ENCODE measurements at regions not wholly inside any gene's neighbourhood (a gene's known extent, or its start where the extent isn't known, plus 50 kb on each side); places are given as distances from the start of the nearest gene placed in this dataset.

- H3K27ac ChIP-seq (ENCODE audit: low read depth, low read length): no peak overlapping the region
- H3K9ac ChIP-seq (ENCODE audit: low read depth, low read length): no peak overlapping the region
- peaks cover 7% of the 10 kb centered on the region; the same call in 1 of the 2 replicates for H3K4me1 ChIP-seq (ENCODE audit: control insufficient read depth, insufficient read depth, low read length)
- H3K27me3 ChIP-seq (ENCODE audit: control insufficient read depth, insufficient read depth, low read length): no peaks in the 10 kb centered on the region
- H3K36me3 ChIP-seq (ENCODE audit: control insufficient read depth, insufficient read depth, low read length): no peaks in the 10 kb centered on the region
- H3K9me3 ChIP-seq (ENCODE audit: control insufficient read depth, insufficient read depth, low read length): no peaks in the 10 kb centered on the region
- no peak overlapping the region for H3K4me3 ChIP-seq (ENCODE audit: low read depth, low read length)
Measured at GRCh38 chr20:12798286-12798685, 210.5 kb upstream of the SPTLC3 start.

GRCh38 chr20:12808006-12808567 lies 200.7 kb upstream of the SPTLC3 start:
- Histone ChIP-seq H3K9me3 (ENCODE audit: control insufficient read depth, insufficient read depth, low read length) (no peaks in the 10 kb centered on the region), H3K27me3 (ENCODE audit: control insufficient read depth, insufficient read depth, low read length) (no peaks in the 10 kb centered on the region), H3K4me3 (ENCODE audit: low read depth, low read length) (no peak overlapping the region), H3K4me1 (ENCODE audit: control insufficient read depth, insufficient read depth, low read length) (no peaks in the 10 kb centered on the region), H3K27ac (ENCODE audit: low read depth, low read length) (no peak overlapping the region), H3K9ac (ENCODE audit: low read depth, low read length) (no peak overlapping the region), H3K36me3 (ENCODE audit: control insufficient read depth, insufficient read depth, low read length) (no peaks in the 10 kb centered on the region)

- no peak overlapping the region for H3K4me3 ChIP-seq (ENCODE audit: low read depth, low read length)
- no peak overlapping the region for H3K27ac ChIP-seq (ENCODE audit: low read depth, low read length)
- H3K9me3 ChIP-seq (ENCODE audit: control insufficient read depth, insufficient read depth, low read length): no peaks in the 10 kb centered on the region
- H3K36me3 ChIP-seq (ENCODE audit: control insufficient read depth, insufficient read depth, low read length): no peaks in the 10 kb centered on the region
- no peaks in the 10 kb centered on the region for H3K27me3 ChIP-seq (ENCODE audit: control insufficient read depth, insufficient read depth, low read length)
- H3K4me1 ChIP-seq (ENCODE audit: control insufficient read depth, insufficient read depth, low read length): no peaks in the 10 kb centered on the region
- H3K9ac ChIP-seq (ENCODE audit: low read depth, low read length): no peak overlapping the region
Measured at GRCh38 chr20:12815231-12815768, 193.5 kb upstream of the SPTLC3 start.

- no peak overlapping the region for H3K4me3 ChIP-seq (ENCODE audit: low read depth, low read length)
- no peaks in the 10 kb centered on the region for H3K4me1 ChIP-seq (ENCODE audit: control insufficient read depth, insufficient read depth, low read length)
- H3K9ac ChIP-seq (ENCODE audit: low read depth, low read length): no peak overlapping the region
- no peaks in the 10 kb centered on the region for H3K27me3 ChIP-seq (ENCODE audit: control insufficient read depth, insufficient read depth, low read length)
- H3K9me3 ChIP-seq (ENCODE audit: control insufficient read depth, insufficient read depth, low read length): no peaks in the 10 kb centered on the region
- H3K36me3 ChIP-seq (ENCODE audit: control insufficient read depth, insufficient read depth, low read length): no peaks in the 10 kb centered on the region
- H3K27ac ChIP-seq (ENCODE audit: low read depth, low read length): no peak overlapping the region
Measured at GRCh38 chr20:12815778-12816408, 192.9 kb upstream of the SPTLC3 start.

- Histone ChIP-seq H3K36me3 (ENCODE audit: control insufficient read depth, insufficient read depth, low read length) (no peaks in the 10 kb centered on the region), H3K27ac (ENCODE audit: low read depth, low read length) (no peak overlapping the region), H3K4me3 (ENCODE audit: low read depth, low read length) (no peak overlapping the region), H3K9ac (ENCODE audit: low read depth, low read length) (no peak overlapping the region), H3K9me3 (ENCODE audit: control insufficient read depth, insufficient read depth, low read length) (no peaks in the 10 kb centered on the region), H3K4me1 (ENCODE audit: control insufficient read depth, insufficient read depth, low read length) (no peaks in the 10 kb centered on the region), H3K27me3 (ENCODE audit: control insufficient read depth, insufficient read depth, low read length) (no peaks in the 10 kb centered on the region)
Measured at GRCh38 chr20:12821249-12821648, 187.5 kb upstream of the SPTLC3 start.

GRCh38 chr20:12823734-12824133 lies 185.0 kb upstream of the SPTLC3 start:
- Histone ChIP-seq H3K36me3 (ENCODE audit: control insufficient read depth, insufficient read depth, low read length) (no peaks in the 10 kb centered on the region), H3K9me3 (ENCODE audit: control insufficient read depth, insufficient read depth, low read length) (no peaks in the 10 kb centered on the region), H3K27me3 (ENCODE audit: control insufficient read depth, insufficient read depth, low read length) (no peaks in the 10 kb centered on the region), H3K9ac (ENCODE audit: low read depth, low read length) (no peak overlapping the region), H3K27ac (ENCODE audit: low read depth, low read length) (no peak overlapping the region), H3K4me1 (ENCODE audit: control insufficient read depth, insufficient read depth, low read length) (peaks cover 3% of the 10 kb centered on the region; the same call in 1 of the 2 replicates), H3K4me3 (ENCODE audit: low read depth, low read length) (no peak overlapping the region)

- Histone ChIP-seq H3K27me3 (ENCODE audit: control insufficient read depth, insufficient read depth, low read length) (no peaks in the 10 kb centered on the region), H3K36me3 (ENCODE audit: control insufficient read depth, insufficient read depth, low read length) (no peaks in the 10 kb centered on the region), H3K9me3 (ENCODE audit: control insufficient read depth, insufficient read depth, low read length) (no peaks in the 10 kb centered on the region), H3K4me1 (ENCODE audit: control insufficient read depth, insufficient read depth, low read length) (peaks cover 3% of the 10 kb centered on the region; the same call in 1 of the 2 replicates), H3K27ac (ENCODE audit: low read depth, low read length) (no peak overlapping the region), H3K9ac (ENCODE audit: low read depth, low read length) (no peak overlapping the region), H3K4me3 (ENCODE audit: low read depth, low read length) (no peak overlapping the region)
Measured at GRCh38 chr20:12824328-12825225, 184.2 kb upstream of the SPTLC3 start.

- Histone ChIP-seq H3K9ac (ENCODE audit: low read depth, low read length) (no peak overlapping the region), H3K27me3 (ENCODE audit: control insufficient read depth, insufficient read depth, low read length) (no peaks in the 10 kb centered on the region), H3K4me3 (ENCODE audit: low read depth, low read length) (no peak overlapping the region), H3K27ac (ENCODE audit: low read depth, low read length) (no peak overlapping the region), H3K4me1 (ENCODE audit: control insufficient read depth, insufficient read depth, low read length) (peaks cover 3% of the 10 kb centered on the region; the same call in 1 of the 2 replicates), H3K9me3 (ENCODE audit: control insufficient read depth, insufficient read depth, low read length) (no peaks in the 10 kb centered on the region), H3K36me3 (ENCODE audit: control insufficient read depth, insufficient read depth, low read length) (no peaks in the 10 kb centered on the region)
Measured at GRCh38 chr20:12825226-12825595, 183.6 kb upstream of the SPTLC3 start.

- no peak overlapping the region for H3K27ac ChIP-seq (ENCODE audit: low read depth, low read length)
- no peaks in the 10 kb centered on the region for H3K27me3 ChIP-seq (ENCODE audit: control insufficient read depth, insufficient read depth, low read length)
- H3K9me3 ChIP-seq (ENCODE audit: control insufficient read depth, insufficient read depth, low read length): no peaks in the 10 kb centered on the region
- H3K4me3 ChIP-seq (ENCODE audit: low read depth, low read length): no peak overlapping the region
- H3K36me3 ChIP-seq (ENCODE audit: control insufficient read depth, insufficient read depth, low read length): no peaks in the 10 kb centered on the region
- H3K4me1 ChIP-seq (ENCODE audit: control insufficient read depth, insufficient read depth, low read length): peaks cover 3% of the 10 kb centered on the region; the same call in 1 of the 2 replicates
- no peak overlapping the region for H3K9ac ChIP-seq (ENCODE audit: low read depth, low read length)
Measured at GRCh38 chr20:12827816-12828385, 180.9 kb upstream of the SPTLC3 start.

- Histone ChIP-seq H3K4me1 (ENCODE audit: control insufficient read depth, insufficient read depth, low read length) (peaks cover 3% of the 10 kb centered on the region; the same call in 1 of the 2 replicates), H3K9ac (ENCODE audit: low read depth, low read length) (no peak overlapping the region), H3K36me3 (ENCODE audit: control insufficient read depth, insufficient read depth, low read length) (no peaks in the 10 kb centered on the region), H3K27ac (ENCODE audit: low read depth, low read length) (no peak overlapping the region), H3K27me3 (ENCODE audit: control insufficient read depth, insufficient read depth, low read length) (no peaks in the 10 kb centered on the region), H3K9me3 (ENCODE audit: control insufficient read depth, insufficient read depth, low read length) (no peaks in the 10 kb centered on the region), H3K4me3 (ENCODE audit: low read depth, low read length) (no peak overlapping the region)
Measured at GRCh38 chr20:12829170-12829569, 179.6 kb upstream of the SPTLC3 start.
